H9 (cell line): ENCODE measurements at regions not wholly inside any gene's neighbourhood (a gene's known extent, or its start where the extent isn't known, plus 50 kb on each side); places are given as distances from the start of the nearest gene placed in this dataset.

Experiments
- DNase-seq: peaks from one replicate; pipeline ENCODE4 v3.0.0-alpha.2; 2017
- H2AFZ ChIP-seq: one replicate; pipeline ENCODE4 v1.6.1; 2013; ENCODE audit warnings: mild to moderate bottlenecking, low read length, control low read depth, moderate library complexity
- H2AK5ac ChIP-seq: 2 replicates; pipeline ENCODE4 v1.6.1; 2013; ENCODE audit warnings: low read length, control low read depth, mixed read lengths; ENCODE audit not compliant: insufficient read length
- H2BK120ac ChIP-seq: one replicate; pipeline ENCODE4 v1.6.1; 2013; ENCODE audit warnings: low read depth, mild to moderate bottlenecking, low read length, control low read depth, inconsistent platforms; ENCODE audit not compliant: poor library complexity, severe bottlenecking
- H2BK12ac ChIP-seq: 2 replicates; pipeline ENCODE4 v1.6.1; 2013; ENCODE audit warnings: low read length, control low read depth, mixed read lengths, low read depth; ENCODE audit not compliant: insufficient read length
- H2BK15ac ChIP-seq: 2 replicates; pipeline ENCODE4 v1.6.1; 2013; ENCODE audit warnings: low read depth, low read length, control low read depth
- H2BK20ac ChIP-seq: one replicate; pipeline ENCODE4 v1.6.1; 2013; ENCODE audit warnings: low read depth, mild to moderate bottlenecking, low read length, control low read depth, inconsistent platforms; ENCODE audit not compliant: poor library complexity, severe bottlenecking
- H2BK5ac ChIP-seq: 2 replicates; pipeline ENCODE4 v1.6.1; 2013; ENCODE audit warnings: low read length, control low read depth, mixed read lengths; ENCODE audit not compliant: insufficient read length
- H3K14ac ChIP-seq: 2 replicates; pipeline ENCODE4 v1.6.1; 2013; ENCODE audit warnings: low read length, control low read depth; ENCODE audit not compliant: insufficient read depth
- H3K18ac ChIP-seq: 2 replicates; pipeline ENCODE4 v1.6.1; 2013; ENCODE audit warnings: low read depth, mild to moderate bottlenecking, mixed read lengths, low read length, control low read depth; ENCODE audit not compliant: insufficient read length
- H3K23ac ChIP-seq: 2 replicates; pipeline ENCODE4 v1.6.1; 2013; ENCODE audit warnings: low read length, control low read depth, mixed read lengths, low read depth; ENCODE audit not compliant: insufficient read length
- H3K23me2 ChIP-seq: 2 replicates; pipeline ENCODE4 v1.6.1; 2013; ENCODE audit warnings: low read depth, mild to moderate bottlenecking, mixed read lengths, low read length, control low read depth; ENCODE audit not compliant: insufficient read length, poor library complexity, severe bottlenecking
- H3K27ac ChIP-seq: 2 replicates; pipeline ENCODE4 v1.5.1; 2013; ENCODE audit warnings: low read length, control low read depth, mixed read lengths, low read depth; ENCODE audit not compliant: insufficient read length
- H3K27me3 ChIP-seq: 2 replicates; pipeline ENCODE4 v1.6.1; 2013; ENCODE audit warnings: low read length, control low read depth, inconsistent platforms; ENCODE audit not compliant: insufficient read depth
- H3K4ac ChIP-seq: 2 replicates; pipeline ENCODE4 v1.6.1; 2013; ENCODE audit warnings: low read depth, mild to moderate bottlenecking, control low read depth, inconsistent platforms, low read length, moderate library complexity
- H3K4me1 ChIP-seq: 2 replicates; pipeline ENCODE4 v1.6.1; 2013; ENCODE audit warnings: low read length, control low read depth, inconsistent platforms; ENCODE audit not compliant: insufficient read depth
- H3K4me2 ChIP-seq: 2 replicates; pipeline ENCODE4 v1.6.1; 2013; ENCODE audit warnings: low read length, control low read depth, mixed read lengths; ENCODE audit not compliant: insufficient read length, insufficient read depth
- H3K56ac ChIP-seq: 2 replicates; pipeline ENCODE4 v1.6.1; 2013; ENCODE audit warnings: low read depth, mild to moderate bottlenecking, mixed read lengths, low read length, control low read depth; ENCODE audit not compliant: insufficient read length
- H3K79me1 ChIP-seq: 2 replicates; pipeline ENCODE4 v1.6.1; 2013; ENCODE audit warnings: low read depth, mild to moderate bottlenecking, moderate library complexity, low read length, control low read depth, inconsistent platforms; ENCODE audit not compliant: insufficient read depth, poor library complexity, severe bottlenecking
- H3K79me2 ChIP-seq: 2 replicates; pipeline ENCODE4 v1.6.1; 2013; ENCODE audit warnings: low read length, control low read depth, inconsistent platforms; ENCODE audit not compliant: insufficient read depth
- H3K9ac ChIP-seq: 2 replicates; pipeline ENCODE4 v1.6.1; 2013; ENCODE audit warnings: low read length, control low read depth, mixed read lengths; ENCODE audit not compliant: insufficient read length; ENCODE audit errors: extremely low read depth
- H3K9me3 ChIP-seq: one replicate; pipeline ENCODE4 v1.6.1; 2013; ENCODE audit warnings: low read depth, low read length, inconsistent platforms; ENCODE audit not compliant: control insufficient read depth
- H3T11ph ChIP-seq: one replicate; pipeline ENCODE4 v1.6.1; 2013; ENCODE audit warnings: mild to moderate bottlenecking, low read length, control low read depth, inconsistent platforms
- H4K20me1 ChIP-seq: one replicate; pipeline ENCODE4 v1.6.1; 2013; ENCODE audit not compliant: control insufficient read depth, insufficient read length, insufficient read depth
- H4K5ac ChIP-seq: 2 replicates; pipeline ENCODE4 v1.6.1; 2013; ENCODE audit warnings: low read depth, mild to moderate bottlenecking, mixed read lengths, low read length, control low read depth; ENCODE audit not compliant: insufficient read length
- H4K8ac ChIP-seq: replicated peaks from 2 replicates; pipeline ENCODE4 v1.6.1; 2013; ENCODE audit warnings: low read length, control low read depth, mixed read lengths, low read depth; ENCODE audit not compliant: insufficient read length
- H4K91ac ChIP-seq: 2 replicates; pipeline ENCODE4 v1.6.1; 2013; ENCODE audit warnings: low read depth, mild to moderate bottlenecking, moderate library complexity, mixed read lengths, low read length, control low read depth; ENCODE audit not compliant: insufficient read length
- H3K27ac Mint-ChIP-seq, 3 experiments: 2 replicates in 2 of 3; 3 replicates in 1 of 3; pipeline ENCODE4 v1.8.0; 2020 to 2021; ENCODE audit warnings: mixed read lengths in 3 of 3, mild to moderate bottlenecking in 1 of 3, moderate library complexity in 1 of 3
- H3K27me3 Mint-ChIP-seq: 2 replicates; pipeline ENCODE4 v1.8.0; 2021; ENCODE audit warnings: low read depth, mild to moderate bottlenecking, moderate library complexity, mixed read lengths
- H3K36me3 Mint-ChIP-seq, 3 experiments: 2 replicates in 2 of 3; 3 replicates in 1 of 3; pipeline ENCODE4 v1.8.0; 2020 to 2021; ENCODE audit warnings: low read depth in 3 of 3, mixed read lengths in 3 of 3; ENCODE audit not compliant: insufficient read depth in 1 of 3
- H3K4me1 Mint-ChIP-seq, 2 experiments: 2 replicates each; pipeline ENCODE4 v1.8.0; 2020; ENCODE audit warnings: mixed read lengths in 2 of 2
- H3K4me3 Mint-ChIP-seq, 2 experiments: 2 replicates in 1 of 2; 3 replicates in 1 of 2; pipeline ENCODE4 v1.8.0; 2020 to 2021; ENCODE audit warnings: mild to moderate bottlenecking in 2 of 2, mixed read lengths in 2 of 2, moderate library complexity in 1 of 2
- H3K9me3 Mint-ChIP-seq, 2 experiments: 2 replicates in 1 of 2; 3 replicates in 1 of 2; pipeline ENCODE4 v1.8.0; 2020; ENCODE audit warnings: mild to moderate bottlenecking in 2 of 2, mixed read lengths in 2 of 2, moderate library complexity in 1 of 2
- WGBS: extraction: QIAGEN DNeasy Blood & Tissue Kit; methylation state at CpG from one replicate; pipeline ENCODE4 v1.1.7; 2013; ENCODE audit warnings: missing lambda C conversion rate, low lambda C conversion rate, mixed read lengths; ENCODE audit not compliant: insufficient read length; ENCODE audit errors: extremely low coverage; 5-methylcytosine and 5-hydroxymethylcytosine counted together
- TF ChIP-seq, protein P1 (sequence below): fragments of 200-600 bp; sonication (generic); conservative IDR thresholded peaks from 3 replicates; pipeline ENCODE4 v1.8.0; 2021; ENCODE audit warnings: antibody characterized with exemption, mild to moderate bottlenecking

GRCh38 chr6:81613606-81614005 is 138.9 kb downstream of the TENT5A start:
- H2AFZ ChIP-seq: no peak overlapping the region

More at GRCh38 chr6:81613606-81614005, 138.9 kb downstream of the TENT5A start:
- no peak overlapping the region for H3K4ac ChIP-seq
- no peaks in the 10 kb centered on the region; a peak in 1 of 5 replicates for H3K9me3 Mint-ChIP-seq
- H4K8ac ChIP-seq: no peak overlapping the region
- H3K4me2 ChIP-seq: no peak overlapping the region
- no peak overlapping the region for H3K18ac ChIP-seq
- no CpG with 5 or more reads among the region's 1 CpG for WGBS
- no peaks in the 10 kb centered on the region for H3K23me2 ChIP-seq
- no peak overlapping the region for H3K14ac ChIP-seq
- no peak for DNase-seq
- H3K36me3 Mint-ChIP-seq: no peaks in the 10 kb centered on the region
- TF ChIP-seq, protein P1, sequence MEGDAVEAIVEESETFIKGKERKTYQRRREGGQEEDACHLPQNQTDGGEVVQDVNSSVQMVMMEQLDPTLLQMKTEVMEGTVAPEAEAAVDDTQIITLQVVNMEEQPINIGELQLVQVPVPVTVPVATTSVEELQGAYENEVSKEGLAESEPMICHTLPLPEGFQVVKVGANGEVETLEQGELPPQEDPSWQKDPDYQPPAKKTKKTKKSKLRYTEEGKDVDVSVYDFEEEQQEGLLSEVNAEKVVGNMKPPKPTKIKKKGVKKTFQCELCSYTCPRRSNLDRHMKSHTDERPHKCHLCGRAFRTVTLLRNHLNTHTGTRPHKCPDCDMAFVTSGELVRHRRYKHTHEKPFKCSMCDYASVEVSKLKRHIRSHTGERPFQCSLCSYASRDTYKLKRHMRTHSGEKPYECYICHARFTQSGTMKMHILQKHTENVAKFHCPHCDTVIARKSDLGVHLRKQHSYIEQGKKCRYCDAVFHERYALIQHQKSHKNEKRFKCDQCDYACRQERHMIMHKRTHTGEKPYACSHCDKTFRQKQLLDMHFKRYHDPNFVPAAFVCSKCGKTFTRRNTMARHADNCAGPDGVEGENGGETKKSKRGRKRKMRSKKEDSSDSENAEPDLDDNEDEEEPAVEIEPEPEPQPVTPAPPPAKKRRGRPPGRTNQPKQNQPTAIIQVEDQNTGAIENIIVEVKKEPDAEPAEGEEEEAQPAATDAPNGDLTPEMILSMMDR: no peak
- no peak overlapping the region for H3T11ph ChIP-seq
- H2BK15ac ChIP-seq: no peak overlapping the region
- no peak overlapping the region for H4K5ac ChIP-seq
- no peaks in the 10 kb centered on the region for H3K27me3 Mint-ChIP-seq
- no peaks in the 10 kb centered on the region for H3K4me1 ChIP-seq
- H3K56ac ChIP-seq: no peak overlapping the region
- no peaks in the 10 kb centered on the region for H3K9me3 ChIP-seq
- no peak overlapping the region for H3K27ac ChIP-seq
- H2BK20ac ChIP-seq: no peak overlapping the region
- H2BK12ac ChIP-seq: no peak overlapping the region
- H3K4me3 Mint-ChIP-seq: no peak overlapping the region
- no peak overlapping the region for H2BK5ac ChIP-seq
- no peak overlapping the region for H4K91ac ChIP-seq
- peaks cover 9 to 10% of the 10 kb centered on the region in 2 experiments for H3K4me1 Mint-ChIP-seq
- H3K79me2 ChIP-seq: no peaks in the 10 kb centered on the region
- H4K20me1 ChIP-seq: no peaks in the 10 kb centered on the region
- H3K23ac ChIP-seq: no peak overlapping the region
- H3K9ac ChIP-seq: no peak overlapping the region
- no peaks in the 10 kb centered on the region for H3K27me3 ChIP-seq
- H3K27ac Mint-ChIP-seq: peak overlapping the region in 2 of 3 experiments; percentile 11 to 20; a peak in 2 of 7 replicates
- H2AK5ac ChIP-seq: no peak overlapping the region
- H3K79me1 ChIP-seq: no peaks in the 10 kb centered on the region
- no peak overlapping the region for H2BK120ac ChIP-seq
